Endothelial cell of umbilical vein (primary cell): ENCODE measurements at regions not wholly inside any gene's neighbourhood (a gene's known extent, or its start where the extent isn't known, plus 50 kb on each side); places are given as distances from the start of the nearest gene placed in this dataset.

Experiments used
- BruUV-seq: library from RNA; stranded (reverse); fragments of 400-500 nt; replicated peaks from 2 replicates; lab custom pipeline; 2021; lab: Mats Ljungman, UMichigan
- CTCF ChIA-PET: fragments of 300-600, 350-600 bp; sonication (Branson Sonifier 250); formaldehyde crosslinking; loops from one replicate; lab custom pipeline; 2021; ENCODE audit warnings: antibody characterized with exemption, inconsistent platforms; lab: Charles Lee
- POLR2A ChIA-PET: fragments of 300-600, 350-600 bp; sonication (Branson Sonifier 250); formaldehyde crosslinking; loops from one replicate; lab custom pipeline; 2021; ENCODE audit warnings: antibody characterized with exemption, inconsistent platforms; lab: Charles Lee
- DNase-seq: peaks from one replicate; pipeline ENCODE4 v3.0.0-alpha.2; 2011; ENCODE audit warnings: low read depth, low spot score
- FAIRE-seq: peaks from 2 replicates; lab custom pipeline; 2011; peaks lifted over from hg19 to GRCh38; lab: Jason Lieb, UNC
- H2AFZ ChIP-seq: 2 replicates; pipeline ENCODE4 v1.6.0; 2012; ENCODE audit warnings: low read depth, low read length, control low read depth, inconsistent platforms
- H3K27ac ChIP-seq: 2 replicates; pipeline ENCODE4 v1.5.1; 2011; ENCODE audit warnings: low read depth, mild to moderate bottlenecking, control low read depth, low read length, moderate library complexity; ENCODE audit not compliant: insufficient read depth
- H3K27me3 ChIP-seq, 2 experiments: 2 replicates each; pipeline versions ENCODE4 v1.6.0 to v1.6.1; 2011; ENCODE audit warnings: low read length in 2 of 2, mixed read lengths in 1 of 2; ENCODE audit not compliant: control insufficient read depth in 2 of 2, insufficient read depth in 2 of 2
- H3K36me3 ChIP-seq, 2 experiments: 2 replicates in 1 of 2; 3 replicates in 1 of 2; pipeline ENCODE4 v1.5.1; 2011; ENCODE audit warnings: low read length in 2 of 2, mild to moderate bottlenecking in 1 of 2, moderate library complexity in 1 of 2; ENCODE audit not compliant: control insufficient read depth in 2 of 2, insufficient read depth in 2 of 2; ENCODE audit errors: extremely low read depth in 1 of 2
- H3K4me1 ChIP-seq: 3 replicates; pipeline ENCODE4 v1.5.1; 2011; ENCODE audit warnings: mild to moderate bottlenecking, low read length; ENCODE audit not compliant: control insufficient read depth, insufficient read depth; ENCODE audit errors: extremely low read depth
- H3K4me2 ChIP-seq: 2 replicates; pipeline ENCODE4 v1.6.1; 2011; ENCODE audit warnings: low read length, control low read depth, mixed read lengths; ENCODE audit not compliant: insufficient read depth
- H3K4me3 ChIP-seq, 3 experiments: fragments of 200-600 bp in 1 of 3; sonication (generic), shearing (Covaris generic) in 1 of 3; replicated peaks in 1 of 3; 2 replicates each; pipeline ENCODE4 v1.5.1; 2011 to 2016; ENCODE audit warnings: control low read depth in 3 of 3, low read length in 3 of 3, mild to moderate bottlenecking in 2 of 3, inconsistent platforms in 1 of 3, low read depth in 1 of 3, moderate library complexity in 1 of 3; ENCODE audit not compliant: insufficient read depth in 1 of 3
- H3K79me2 ChIP-seq: 2 replicates; pipeline ENCODE4 v1.6.0; 2012; ENCODE audit warnings: low read length, inconsistent platforms; ENCODE audit not compliant: control insufficient read depth, insufficient read depth
- H3K9ac ChIP-seq: replicated peaks from 2 replicates; pipeline ENCODE3; 2011; ENCODE audit warnings: low read length, control low read depth; ENCODE audit not compliant: insufficient read depth; ENCODE audit errors: extremely low read depth
- H3K9me1 ChIP-seq: replicated peaks from 3 replicates; pipeline ENCODE4 v1.6.0; 2011; ENCODE audit warnings: mild to moderate bottlenecking, low read length; ENCODE audit not compliant: control insufficient read depth, insufficient read depth; ENCODE audit errors: extremely low read depth
- H3K9me3 ChIP-seq: replicated peaks from 2 replicates; pipeline ENCODE4 v1.5.1; 2012; ENCODE audit warnings: low read length, inconsistent platforms; ENCODE audit not compliant: control insufficient read depth, insufficient read depth
- H4K20me1 ChIP-seq: replicated peaks from 2 replicates; pipeline ENCODE3; 2011; ENCODE audit warnings: mild to moderate bottlenecking, low read length; ENCODE audit not compliant: control insufficient read depth, insufficient read depth; ENCODE audit errors: extremely low read depth
- POLR2A ChIP-seq: IDR thresholded peaks from 2 replicates; pipeline ENCODE4 v1.6.1; 2012; ENCODE audit warnings: low read depth, mild to moderate bottlenecking, control low read depth, low read length
- POLR2AphosphoS5 ChIP-seq: IDR thresholded peaks from 2 replicates; pipeline ENCODE4 v1.6.1; 2012; ENCODE audit warnings: low read depth, mild to moderate bottlenecking, control low read depth, low read length, moderate library complexity; ENCODE audit not compliant: insufficient read depth
- dilution Hi-C: fragments of 300-500 bp; cut with MboI; formaldehyde crosslinking; loops from one replicate; pipeline ENCODE4 v1.15.0; 2019; ENCODE audit warnings: low sequenced_read_pairs; ENCODE audit not compliant: extremely low pct_ligation_motif_present
- intact Hi-C: fragments of 100-400 bp; cut with micrococcal nuclease; formaldehyde crosslinking; loops from one replicate; pipeline ENCODE4 v1.10.0; 2022
- TF ChIP-seq, protein P1 (sequence below): IDR thresholded peaks from 2 replicates; pipeline ENCODE4 v1.6.1; 2011; ENCODE audit not compliant: insufficient read depth, insufficient read length

GRCh38 chr10:29157321-29157720, 131.5 kb upstream of the LYZL1 start:
- no peak for TF ChIP-seq POLR2A
- Histone ChIP-seq H3K4me2 (no peak overlapping the region), H3K4me1 (peaks cover 11% of the 10 kb centered on the region), H3K27ac (no peak overlapping the region), H3K4me3 (no peak overlapping the region), H3K36me3 (no peaks in the 10 kb centered on the region), H3K27me3 (no peaks in the 10 kb centered on the region), H4K20me1 (no peaks in the 10 kb centered on the region), H3K9me3 (no peaks in the 10 kb centered on the region), H2AFZ (no peak overlapping the region), H3K79me2 (no peaks in the 10 kb centered on the region), H3K9ac (no peak overlapping the region), H3K9me1 (no peaks in the 10 kb centered on the region)
- dilution Hi-C loops (no loop called here), intact Hi-C loops (no loop called here)
- ChIA-PET POLR2A (no interaction called here), CTCF (interaction anchor here (0.9 kb wide), 1 partner anchor 147 kb away, joined by 3 read pairs; no protein-coding TSS in a partner anchor)
- no peak for FAIRE-seq
- no TSS peak for BruUV-seq
- DNase-seq: no peak

- dilution Hi-C loops: no loop called here
- Histone ChIP-seq H3K36me3 (no peaks in the 10 kb centered on the region), H3K4me2 (no peak overlapping the region), H3K79me2 (no peaks in the 10 kb centered on the region), H3K27ac (no peak overlapping the region), H3K27me3 (no peaks in the 10 kb centered on the region), H3K4me3 (no peak overlapping the region), H3K9ac (no peak overlapping the region), H4K20me1 (no peaks in the 10 kb centered on the region), H2AFZ (no peak overlapping the region), H3K9me1 (no peaks in the 10 kb centered on the region), H3K4me1 (peaks cover 11% of the 10 kb centered on the region), H3K9me3 (no peaks in the 10 kb centered on the region)
- FAIRE-seq (no peak), DNase-seq (no peak)
- BruUV-seq: no TSS peak
- intact Hi-C loops: no loop called here
- TF ChIP-seq, protein P1, sequence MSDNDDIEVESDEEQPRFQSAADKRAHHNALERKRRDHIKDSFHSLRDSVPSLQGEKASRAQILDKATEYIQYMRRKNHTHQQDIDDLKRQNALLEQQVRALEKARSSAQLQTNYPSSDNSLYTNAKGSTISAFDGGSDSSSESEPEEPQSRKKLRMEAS: no peak
- no peak for TF ChIP-seq POLR2AphosphoS5
- ChIA-PET CTCF (interaction anchor here (0.9 to 1.3 kb wide), 3 partner anchors 8 to 147 kb away, joined by 3 to 5 read pairs (median 4); no protein-coding TSS in a partner anchor), POLR2A (no interaction called here)
Measured at GRCh38 chr10:29158066-29158465, 130.8 kb upstream of the LYZL1 start.
